GM10248 (cell line): ENCODE measurements at regions not wholly inside any gene's neighbourhood (a gene's known extent, or its start where the extent isn't known, plus 50 kb on each side); places are given as distances from the start of the nearest gene placed in this dataset.

Experiments used
- CTCF ChIA-PET: fragments of 300-600 bp; sonication (Branson Sonifier 250); formaldehyde crosslinking; extraction: SDS; loops from one replicate; lab custom pipeline; 2021; ENCODE audit warnings: antibody characterized with exemption; lab: Yijun Ruan, JAX
- POLR2A ChIA-PET: fragments of 350-650 bp; sonication (Branson Sonifier 250); formaldehyde crosslinking; extraction: SDS; loops from one replicate; lab custom pipeline; 2020; ENCODE audit warnings: antibody characterized with exemption; lab: Yijun Ruan, JAX
- DNase-seq: peaks from one replicate; pipeline ENCODE4 v3.0.0; 2012; ENCODE audit errors: extremely low spot score
- CTCF ChIP-seq: IDR thresholded peaks from 2 replicates; pipeline ENCODE4 v1.5.1; 2012; ENCODE audit warnings: mild to moderate bottlenecking, low read depth; ENCODE audit errors: extremely low read depth, missing control alignments, control extremely low read depth

DNA sequence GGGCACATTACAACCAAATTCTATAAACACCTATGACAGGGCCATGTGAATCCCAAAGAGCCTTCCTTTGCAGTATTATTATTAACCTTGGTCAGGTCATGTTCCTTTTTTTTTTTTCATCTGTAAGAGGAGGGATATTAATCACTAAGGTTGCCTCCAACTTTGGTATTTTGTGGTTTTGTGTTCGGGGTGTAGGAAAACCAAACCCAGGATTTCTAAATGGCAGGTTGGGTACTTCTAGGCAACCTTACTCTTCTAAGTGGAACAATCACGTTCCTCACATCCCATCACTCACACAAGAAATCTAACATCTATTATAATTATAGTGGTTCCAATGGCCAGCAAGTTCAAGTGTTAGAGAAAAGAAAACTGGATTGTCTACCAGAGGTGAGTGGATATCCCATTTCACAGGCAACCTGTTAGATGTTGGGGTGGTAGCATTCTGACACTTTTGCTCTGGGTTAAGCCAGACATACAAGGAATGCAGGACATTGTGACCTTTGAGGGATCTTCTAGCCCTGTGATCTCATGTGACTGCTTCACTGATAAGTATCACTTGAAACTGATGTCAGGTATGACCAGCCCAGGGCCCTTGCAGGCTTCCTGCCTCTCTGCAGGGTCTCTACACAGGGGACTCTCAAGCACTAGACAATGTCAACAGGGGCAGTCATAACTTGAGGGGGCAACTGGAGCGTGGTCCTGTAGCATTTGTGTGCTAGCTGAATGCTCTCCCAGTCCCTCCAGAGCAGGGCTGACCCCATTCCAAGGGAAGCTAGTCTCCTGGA, 126.2 kb upstream of the VLDLR start:
- ChIA-PET CTCF (interaction anchor here (1.0 to 1.6 kb wide), 2 partner anchors 11 to 22 kb away, joined by 3 read pairs; no protein-coding TSS in a partner anchor), POLR2A (no interaction called here)
- no peak for DNase-seq
- no peak for TF ChIP-seq CTCF

GRCh38 chr9:2496169-2496568, 125.4 kb upstream of the VLDLR start:
- ChIA-PET CTCF (no interaction called here), POLR2A (no interaction called here)
- TF ChIP-seq CTCF = no peak
- DNase-seq = no peak

- TF ChIP-seq CTCF = no peak
- ChIA-PET CTCF (interaction anchor here (1.0 to 1.1 kb wide), 2 partner anchors 10 to 19 kb away, joined by 3 read pairs; no protein-coding TSS in a partner anchor), POLR2A (no interaction called here)
- no peak for DNase-seq
These were observed 124.7 kb upstream of the VLDLR start for GRCh38 chr9:2496934-2497333.

- DNase-seq = no peak
- CTCF ChIA-PET = interaction anchor here (1.0 to 1.1 kb wide), 2 partner anchors 11 to 20 kb away, joined by 3 read pairs; no protein-coding TSS in a partner anchor
- TF ChIP-seq CTCF = no peak
- POLR2A ChIA-PET = no interaction called here
These were observed 123.8 kb upstream of the VLDLR start for GRCh38 chr9:2497666-2498400.

- POLR2A ChIA-PET = no interaction called here
These were observed 119.4 kb upstream of the VLDLR start for GRCh38 chr9:2502210-2502609.

GRCh38 chr9:2502760-2503159, 118.8 kb upstream of the VLDLR start:
- ChIA-PET CTCF (interaction anchor here (1.1 kb wide), 1 partner anchor 26 kb away, joined by 3 read pairs; no protein-coding TSS in a partner anchor), POLR2A (no interaction called here)
- no peak for DNase-seq
- no peak for TF ChIP-seq CTCF

More at GRCh38 chr9:2502210-2502609, 119.4 kb upstream of the VLDLR start:
- no peak for TF ChIP-seq CTCF
- no peak for DNase-seq
- CTCF ChIA-PET = interaction anchor here (0.9 to 1.1 kb wide), 2 partner anchors 27 to 56 kb away, joined by 3 read pairs; no protein-coding TSS in a partner anchor
